ENCODE measurements at regions not wholly inside any gene's neighbourhood (a gene's known extent, or its start where the extent isn't known, plus 50 kb on each side); places are given as distances from the start of the nearest gene placed in this dataset.

DNA sequence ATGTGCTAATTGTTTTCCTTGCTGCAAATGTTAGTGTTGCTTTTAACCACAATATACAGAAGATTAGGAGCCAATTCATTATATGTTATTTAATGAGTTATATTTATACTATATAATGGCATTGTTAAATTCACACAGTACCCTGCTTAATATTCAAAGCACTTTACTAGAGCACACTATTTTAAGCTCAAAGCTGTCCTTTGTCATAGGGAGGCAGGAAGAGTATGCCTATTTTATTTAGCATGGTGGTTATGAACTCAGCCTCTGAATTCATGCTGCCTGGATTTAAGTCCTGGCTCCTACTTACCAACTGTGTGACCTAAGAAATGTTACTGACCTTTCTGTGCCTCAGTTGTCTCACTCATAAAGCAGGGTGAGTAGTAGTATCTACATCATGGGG is 80.5 kb downstream of the FASTKD2 start:
- TF ChIP-seq POU2F2 (IDR thresholded peaks at IDR 0.05; ENCODE audit: low read depth, low read length): no peak
- no peak for TF ChIP-seq POLR2AphosphoS5 (IDR thresholded peaks at IDR 0.05; ENCODE audit: low read depth, low read length)
- TF ChIP-seq SPI1 (IDR thresholded peaks at IDR 0.05; ENCODE audit: low read depth, low read length): no peak
- no peak for TF ChIP-seq TAF1 (IDR thresholded peaks at IDR 0.05; ENCODE audit: low read depth, low read length)
- no peak for TF ChIP-seq POLR2A (IDR thresholded peaks at IDR 0.05; ENCODE audit: low read depth, low read length)
- no peak for TF ChIP-seq PAX5 (IDR thresholded peaks at IDR 0.05; ENCODE audit: insufficient read depth, low read length, severe bottlenecking)
- peak; percentile 13 for FAIRE-seq
- DNase-seq (ENCODE audit: insufficient read length, low spot score): no peak

DNA sequence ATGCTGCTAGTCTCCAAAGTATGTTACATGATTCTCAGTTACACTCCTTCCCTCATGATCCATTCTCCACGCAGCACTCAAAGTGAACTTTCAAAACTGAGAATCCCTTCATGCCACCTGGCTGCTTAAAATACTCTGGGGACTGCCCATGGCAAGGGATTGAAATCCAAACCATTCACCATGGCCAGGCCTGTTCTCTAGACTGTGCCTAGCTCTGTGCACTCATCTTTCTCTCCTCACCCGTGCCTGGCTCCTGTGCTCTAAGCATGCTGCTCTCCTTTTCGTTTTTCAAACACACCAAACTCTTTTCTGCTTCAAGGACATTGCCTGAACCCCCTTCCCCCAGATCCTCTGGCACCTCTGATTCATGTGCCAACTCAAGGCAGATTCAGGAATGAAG is 80.9 kb downstream of the FASTKD2 start:
- no peak for DNase-seq (ENCODE audit: insufficient read length, low spot score)
- FAIRE-seq: no peak
- TF ChIP-seq PAX5 (IDR thresholded peaks at IDR 0.05; ENCODE audit: insufficient read depth, low read length, severe bottlenecking): no peak
- TF ChIP-seq SPI1 (IDR thresholded peaks at IDR 0.05; ENCODE audit: low read depth, low read length): no peak
- no peak for TF ChIP-seq POLR2AphosphoS5 (IDR thresholded peaks at IDR 0.05; ENCODE audit: low read depth, low read length)

DNA sequence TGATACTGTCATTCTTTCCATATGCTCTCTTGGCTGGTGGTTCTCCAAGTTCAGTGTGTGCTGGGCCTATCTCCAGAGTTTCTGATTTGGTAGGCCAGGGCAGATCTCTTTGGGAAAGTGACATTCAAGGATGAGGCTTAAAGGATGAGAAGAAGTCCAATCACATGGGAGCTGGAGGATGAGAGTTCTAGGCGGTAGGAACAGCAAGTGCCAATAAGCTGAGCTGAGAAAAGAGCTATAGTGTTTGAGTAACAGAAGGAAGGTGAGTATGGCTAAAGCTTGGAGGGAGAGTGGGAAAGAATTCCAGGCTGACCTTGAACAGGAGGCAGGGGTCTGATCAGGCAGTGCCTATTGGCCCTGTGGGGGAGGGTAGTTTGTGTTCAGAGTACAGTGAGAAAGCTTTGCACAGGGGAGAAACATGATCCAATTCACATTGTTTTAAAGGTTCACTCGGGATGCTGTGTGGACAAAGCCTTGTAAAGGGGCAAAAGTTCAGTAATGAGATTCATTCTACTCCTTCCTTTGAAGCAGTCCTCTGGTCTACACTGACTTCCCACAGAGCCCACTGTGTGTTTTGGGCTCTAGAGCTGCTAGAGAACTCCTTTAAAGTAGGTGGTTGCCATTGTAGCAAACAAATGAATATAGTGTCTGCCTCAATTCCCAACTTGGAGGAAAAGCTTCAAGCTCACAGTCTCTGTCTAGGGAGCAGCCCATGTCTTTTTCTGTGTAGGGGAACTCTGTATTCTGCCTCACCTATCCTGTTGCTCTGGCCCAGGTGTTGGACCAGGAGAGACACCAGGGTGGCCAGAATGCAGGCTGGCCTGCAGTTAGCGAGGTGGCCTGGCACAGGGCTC is 81.8 kb downstream of the FASTKD2 start:
- FAIRE-seq (no peak), DNase-seq (ENCODE audit: insufficient read length, low spot score) (no peak)
- TF ChIP-seq POLR2A (IDR thresholded peaks at IDR 0.05; ENCODE audit: low read depth, low read length) (no peak), TAF1 (IDR thresholded peaks at IDR 0.05; ENCODE audit: low read depth, low read length) (no peak), PAX5 (IDR thresholded peaks at IDR 0.05; ENCODE audit: insufficient read depth, low read length, severe bottlenecking) (no peak), SPI1 (IDR thresholded peaks at IDR 0.05; ENCODE audit: low read depth, low read length) (no peak), POU2F2 (IDR thresholded peaks at IDR 0.05; ENCODE audit: low read depth, low read length) (no peak), POLR2AphosphoS5 (IDR thresholded peaks at IDR 0.05; ENCODE audit: low read depth, low read length) (no peak)

DNA sequence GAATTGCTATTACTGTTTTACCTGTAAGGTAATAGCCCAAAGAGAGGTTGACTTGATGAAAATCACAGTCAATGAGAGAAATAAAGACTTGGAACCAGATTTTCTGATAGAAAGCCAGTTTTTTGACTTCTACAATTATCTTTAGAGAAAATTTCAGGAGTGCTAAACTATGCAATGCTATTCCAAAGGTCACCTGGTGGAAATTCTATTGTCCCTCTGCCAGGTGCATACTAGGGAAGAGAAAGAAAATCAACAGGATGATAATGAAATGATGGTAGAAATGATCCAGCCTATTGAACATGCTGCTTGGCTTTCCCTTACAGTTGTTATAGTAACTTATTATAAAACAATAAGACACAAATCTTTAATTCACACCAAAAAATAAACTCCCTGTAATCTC is 85.0 kb downstream of the FASTKD2 start:
- TF ChIP-seq POLR2A (IDR thresholded peaks at IDR 0.05; ENCODE audit: low read depth, low read length): no peak
- TF ChIP-seq TAF1 (IDR thresholded peaks at IDR 0.05; ENCODE audit: low read depth, low read length): no peak
- TF ChIP-seq PAX5 (IDR thresholded peaks at IDR 0.05; ENCODE audit: insufficient read depth, low read length, severe bottlenecking): no peak
- FAIRE-seq (no peak), DNase-seq (ENCODE audit: insufficient read length, low spot score) (no peak)

DNA sequence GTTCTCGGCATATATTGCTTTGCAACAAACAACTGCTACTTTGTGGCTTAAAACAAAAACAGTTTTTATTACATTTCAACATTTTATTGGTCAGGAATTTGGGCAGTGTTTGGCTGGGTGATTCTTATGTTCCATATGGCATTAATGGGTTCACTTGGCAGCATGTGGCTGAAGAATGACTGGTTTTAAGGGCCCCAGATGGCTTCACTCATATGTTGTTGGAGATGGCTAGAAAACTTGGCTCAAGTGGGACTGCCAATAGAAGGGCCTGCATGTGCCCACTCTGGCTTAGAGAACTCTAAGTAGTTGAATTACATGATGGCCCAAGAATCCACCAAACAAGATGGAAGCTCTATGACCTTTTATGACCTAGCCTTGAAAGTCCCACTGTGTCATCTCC is 86.1 kb downstream of the FASTKD2 start:
- DNase-seq (ENCODE audit: insufficient read length, low spot score) (no peak), FAIRE-seq (no peak)
- TF ChIP-seq TAF1 (IDR thresholded peaks at IDR 0.05; ENCODE audit: low read depth, low read length) (no peak), POU2F2 (IDR thresholded peaks at IDR 0.05; ENCODE audit: low read depth, low read length) (no peak), PAX5 (IDR thresholded peaks at IDR 0.05; ENCODE audit: insufficient read depth, low read length, severe bottlenecking) (no peak), POLR2A (IDR thresholded peaks at IDR 0.05; ENCODE audit: low read depth, low read length) (no peak), SPI1 (IDR thresholded peaks at IDR 0.05; ENCODE audit: low read depth, low read length) (no peak), POLR2AphosphoS5 (IDR thresholded peaks at IDR 0.05; ENCODE audit: low read depth, low read length) (no peak)

DNA sequence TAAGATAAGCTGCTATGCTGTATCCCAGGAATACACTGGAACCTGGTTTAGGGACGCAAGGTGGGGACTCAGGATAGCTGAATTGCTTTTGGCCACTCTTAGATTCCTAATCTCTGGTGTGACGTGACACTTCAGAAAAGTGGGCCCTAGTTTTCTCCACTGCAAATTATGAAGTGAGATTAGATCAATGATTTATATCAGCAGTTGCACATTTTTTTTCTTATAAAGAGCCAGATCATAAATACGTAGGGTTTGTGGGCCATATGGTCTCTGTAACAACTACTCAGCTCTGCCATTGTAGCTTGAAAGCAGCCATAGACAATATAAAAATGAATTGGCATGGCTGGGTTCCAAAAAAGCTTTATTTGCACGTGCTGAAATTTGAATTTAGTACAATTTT is 85.4 kb upstream of the CPO start:
- DNase-seq (ENCODE audit: insufficient read length, low spot score): no peak
- TF ChIP-seq SPI1 (IDR thresholded peaks at IDR 0.05; ENCODE audit: low read depth, low read length): no peak
- TF ChIP-seq TAF1 (IDR thresholded peaks at IDR 0.05; ENCODE audit: low read depth, low read length): no peak
- no peak for TF ChIP-seq POLR2A (IDR thresholded peaks at IDR 0.05; ENCODE audit: low read depth, low read length)
- no peak for TF ChIP-seq POLR2AphosphoS5 (IDR thresholded peaks at IDR 0.05; ENCODE audit: low read depth, low read length)
- no peak for TF ChIP-seq POU2F2 (IDR thresholded peaks at IDR 0.05; ENCODE audit: low read depth, low read length)
- no peak for TF ChIP-seq PAX5 (IDR thresholded peaks at IDR 0.05; ENCODE audit: insufficient read depth, low read length, severe bottlenecking)
- FAIRE-seq: no peak

DNA sequence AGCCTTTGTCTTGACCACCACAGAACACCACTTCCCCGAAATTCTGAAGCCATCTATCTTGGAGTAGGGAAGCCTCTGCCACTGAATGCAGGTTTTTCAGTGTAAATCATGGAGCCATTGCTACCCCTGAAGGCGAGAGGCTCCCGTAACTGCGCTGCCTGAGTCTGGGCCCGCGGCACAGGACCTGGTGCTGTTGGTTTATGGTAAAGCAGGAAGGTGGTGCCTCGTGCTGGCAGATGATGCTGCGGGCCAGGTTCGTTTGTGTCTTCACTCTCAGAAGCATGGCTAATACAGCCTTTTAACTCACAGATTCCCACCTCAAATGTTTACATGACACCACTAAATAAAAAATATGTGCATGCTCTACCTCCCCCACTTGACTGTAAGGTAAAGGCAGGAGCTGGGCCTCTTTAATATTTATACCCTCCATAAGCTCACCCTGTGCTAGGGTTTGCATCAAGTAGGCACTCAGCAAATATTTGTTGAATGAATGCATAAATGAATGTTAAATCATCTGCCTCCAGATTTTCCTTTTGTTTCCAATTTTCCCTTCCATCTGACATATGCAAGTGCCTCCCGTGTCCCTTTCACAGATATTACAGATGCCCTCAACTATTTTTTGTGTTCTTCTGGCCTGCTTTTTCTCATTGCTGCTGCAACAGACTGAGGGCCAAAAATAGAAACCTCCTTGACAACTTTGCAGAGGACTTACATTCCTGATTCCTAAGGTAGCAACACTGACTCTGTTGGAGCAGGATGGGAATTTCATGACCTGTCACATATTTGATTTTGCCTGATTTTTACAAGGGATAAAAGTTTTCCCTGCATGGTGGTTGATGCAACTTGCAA is 83.5 kb upstream of the CPO start:
- DNase-seq (ENCODE audit: insufficient read length, low spot score) (no peak), FAIRE-seq (no peak)
- no peak for TF ChIP-seq PAX5 (IDR thresholded peaks at IDR 0.05; ENCODE audit: insufficient read depth, low read length, severe bottlenecking)
- TF ChIP-seq SPI1 (IDR thresholded peaks at IDR 0.05; ENCODE audit: low read depth, low read length): no peak
- TF ChIP-seq POLR2AphosphoS5 (IDR thresholded peaks at IDR 0.05; ENCODE audit: low read depth, low read length): no peak
- no peak for TF ChIP-seq POLR2A (IDR thresholded peaks at IDR 0.05; ENCODE audit: low read depth, low read length)
- TF ChIP-seq TAF1 (IDR thresholded peaks at IDR 0.05; ENCODE audit: low read depth, low read length): no peak
- no peak for TF ChIP-seq POU2F2 (IDR thresholded peaks at IDR 0.05; ENCODE audit: low read depth, low read length)

DNA sequence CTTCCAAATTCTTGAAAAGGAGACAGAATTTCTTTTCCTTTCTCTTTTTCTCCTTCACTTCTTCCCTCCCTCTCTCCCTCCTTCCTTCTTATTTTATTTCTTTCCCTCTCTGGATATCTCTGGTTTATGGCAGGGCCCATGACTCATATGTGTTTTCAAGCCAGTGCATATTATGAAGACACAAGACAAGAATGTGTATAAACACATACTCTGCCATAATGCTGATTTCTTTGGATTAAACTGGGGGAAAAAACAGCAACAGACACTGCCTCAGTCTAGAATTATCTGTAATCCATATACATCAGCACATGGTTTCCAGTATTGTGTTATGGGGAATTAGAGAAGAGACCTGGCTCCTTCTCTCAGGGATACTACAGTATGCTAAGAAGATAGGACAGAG is 82.8 kb upstream of the CPO start:
- TF ChIP-seq POLR2AphosphoS5 (IDR thresholded peaks at IDR 0.05; ENCODE audit: low read depth, low read length): no peak
- TF ChIP-seq PAX5 (IDR thresholded peaks at IDR 0.05; ENCODE audit: insufficient read depth, low read length, severe bottlenecking): no peak
- TF ChIP-seq POU2F2 (IDR thresholded peaks at IDR 0.05; ENCODE audit: low read depth, low read length): no peak
- TF ChIP-seq POLR2A (IDR thresholded peaks at IDR 0.05; ENCODE audit: low read depth, low read length): no peak
- no peak for TF ChIP-seq SPI1 (IDR thresholded peaks at IDR 0.05; ENCODE audit: low read depth, low read length)
- TF ChIP-seq TAF1 (IDR thresholded peaks at IDR 0.05; ENCODE audit: low read depth, low read length): no peak
- no peak for FAIRE-seq
- no peak for DNase-seq (ENCODE audit: insufficient read length, low spot score)

DNA sequence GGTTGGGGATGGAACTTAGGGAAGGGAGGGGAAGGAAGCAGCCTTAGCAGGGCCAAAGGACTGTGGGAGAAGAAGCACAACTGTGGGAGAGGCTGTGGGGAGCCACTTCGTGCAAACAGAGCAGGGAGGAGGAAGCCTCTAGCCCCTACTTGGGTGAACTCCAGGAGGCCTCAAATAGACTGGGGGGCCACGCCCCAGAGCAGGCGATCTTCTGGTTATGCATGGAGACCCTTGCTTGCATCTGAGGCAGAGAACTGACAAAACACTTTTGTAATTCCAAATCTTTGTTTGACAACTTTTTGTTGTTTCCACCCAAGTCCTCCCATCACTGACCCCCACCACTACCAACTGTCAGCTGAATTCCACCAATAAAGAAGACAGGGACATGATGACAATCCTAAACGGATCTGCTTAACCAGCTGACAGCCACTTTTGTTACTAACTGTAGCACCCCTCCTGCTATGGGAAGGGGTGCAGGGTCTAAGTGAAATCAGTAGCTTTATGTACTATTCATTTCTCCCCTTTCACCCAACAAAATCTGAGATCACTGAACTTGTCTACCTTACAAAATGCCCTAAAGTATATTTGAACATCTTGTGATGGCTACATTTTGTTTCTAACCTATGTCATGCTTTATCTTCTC is 80.5 kb upstream of the CPO start:
- DNase-seq (ENCODE audit: insufficient read length, low spot score) (no peak), FAIRE-seq (no peak)
- TF ChIP-seq POLR2AphosphoS5 (IDR thresholded peaks at IDR 0.05; ENCODE audit: low read depth, low read length) (no peak), PAX5 (IDR thresholded peaks at IDR 0.05; ENCODE audit: insufficient read depth, low read length, severe bottlenecking) (no peak), SPI1 (IDR thresholded peaks at IDR 0.05; ENCODE audit: low read depth, low read length) (no peak), POU2F2 (IDR thresholded peaks at IDR 0.05; ENCODE audit: low read depth, low read length) (no peak), POLR2A (IDR thresholded peaks at IDR 0.05; ENCODE audit: low read depth, low read length) (no peak), TAF1 (IDR thresholded peaks at IDR 0.05; ENCODE audit: low read depth, low read length) (no peak)

Measured in GM12891 (cell line).